ENCODE measurements at regions not wholly inside any gene's neighbourhood (a gene's known extent, or its start where the extent isn't known, plus 50 kb on each side); places are given as distances from the start of the nearest gene placed in this dataset.
"Not testable (repeated sequence)": the region's sequence is repeated elsewhere in the genome, so short reads cannot be mapped to it uniquely, and the experiment has no call there.

DNA sequence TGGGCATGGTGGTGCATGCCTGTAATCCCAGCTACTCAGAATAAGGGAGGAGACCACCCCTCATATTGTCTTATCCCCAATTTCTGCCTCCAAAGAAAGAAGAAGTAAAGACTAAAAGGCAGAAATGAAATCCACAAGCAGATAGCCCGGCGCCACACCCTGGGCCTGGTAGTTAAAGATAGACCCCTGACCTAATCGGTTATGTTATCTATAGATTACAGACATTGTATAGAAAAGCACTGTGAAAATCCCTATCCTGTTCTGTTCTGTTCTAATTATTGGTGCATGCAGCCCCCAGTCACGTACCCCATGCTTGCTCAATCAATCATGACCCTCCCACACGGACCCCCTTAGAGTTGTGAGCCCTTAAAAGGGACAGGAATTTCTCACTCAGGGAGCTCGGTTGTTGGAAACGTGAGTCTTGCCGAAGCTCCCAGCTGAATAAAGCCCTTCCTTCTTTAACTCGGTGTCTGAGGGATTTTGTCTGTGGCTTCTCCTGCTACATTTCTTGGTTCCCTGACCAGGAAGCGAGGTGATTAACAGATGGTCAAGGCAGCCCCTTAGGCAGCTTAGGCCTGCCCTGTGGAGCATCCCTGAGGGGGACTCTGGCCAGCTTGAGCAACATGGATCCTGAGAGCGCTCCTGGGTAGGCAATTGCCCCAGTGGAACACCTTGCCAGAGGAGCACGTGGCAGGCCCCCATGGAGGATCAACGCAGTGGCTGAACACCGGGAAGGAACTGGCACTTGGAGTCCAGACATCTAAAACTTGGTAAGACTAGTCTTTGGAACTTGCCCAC lies 188.7 kb upstream of the NDUFV2 start:
- not testable (repeated sequence) for DNase-seq

DNA sequence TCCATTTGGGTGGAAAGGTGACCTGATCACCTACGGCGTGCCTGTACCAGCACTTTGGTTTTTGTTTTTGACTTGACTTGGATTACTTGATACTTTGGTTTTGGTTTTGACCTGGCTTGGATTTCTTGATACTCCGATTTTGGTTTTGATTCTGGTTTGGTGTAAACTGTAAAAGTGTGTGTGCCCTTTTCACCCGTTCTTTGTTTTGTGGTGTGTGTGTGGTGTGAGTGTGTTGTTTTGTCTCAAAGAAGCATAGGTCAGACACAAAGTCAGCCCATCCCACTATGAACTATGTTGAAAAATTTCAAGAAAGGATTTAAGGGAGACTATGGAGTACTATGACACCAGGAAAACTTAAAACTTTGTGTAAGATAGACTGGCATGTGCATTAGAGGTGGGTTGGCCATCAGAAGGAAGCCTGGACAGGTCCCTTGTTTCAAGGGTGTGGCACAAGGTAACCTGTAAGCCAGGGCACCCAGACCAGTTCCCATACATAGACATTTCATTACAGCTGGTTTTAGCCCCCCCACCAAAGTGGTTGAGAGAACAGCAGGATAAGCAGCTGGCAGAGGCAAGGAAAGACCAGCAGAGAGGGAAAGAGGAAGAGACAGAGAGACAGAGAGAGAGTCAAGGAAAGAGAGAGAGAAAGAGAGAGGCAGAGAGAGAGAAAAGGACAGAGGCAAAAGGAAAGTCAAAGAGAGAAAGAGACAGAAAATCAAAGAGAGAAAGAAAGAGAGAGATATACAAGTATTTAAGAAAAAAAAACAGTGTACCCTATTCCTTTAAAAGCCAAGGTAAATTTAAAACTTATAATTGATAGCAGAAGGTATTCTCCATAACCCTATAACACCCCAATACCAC lies 187.9 kb upstream of the NDUFV2 start:
- not testable (repeated sequence) for DNase-seq

DNA sequence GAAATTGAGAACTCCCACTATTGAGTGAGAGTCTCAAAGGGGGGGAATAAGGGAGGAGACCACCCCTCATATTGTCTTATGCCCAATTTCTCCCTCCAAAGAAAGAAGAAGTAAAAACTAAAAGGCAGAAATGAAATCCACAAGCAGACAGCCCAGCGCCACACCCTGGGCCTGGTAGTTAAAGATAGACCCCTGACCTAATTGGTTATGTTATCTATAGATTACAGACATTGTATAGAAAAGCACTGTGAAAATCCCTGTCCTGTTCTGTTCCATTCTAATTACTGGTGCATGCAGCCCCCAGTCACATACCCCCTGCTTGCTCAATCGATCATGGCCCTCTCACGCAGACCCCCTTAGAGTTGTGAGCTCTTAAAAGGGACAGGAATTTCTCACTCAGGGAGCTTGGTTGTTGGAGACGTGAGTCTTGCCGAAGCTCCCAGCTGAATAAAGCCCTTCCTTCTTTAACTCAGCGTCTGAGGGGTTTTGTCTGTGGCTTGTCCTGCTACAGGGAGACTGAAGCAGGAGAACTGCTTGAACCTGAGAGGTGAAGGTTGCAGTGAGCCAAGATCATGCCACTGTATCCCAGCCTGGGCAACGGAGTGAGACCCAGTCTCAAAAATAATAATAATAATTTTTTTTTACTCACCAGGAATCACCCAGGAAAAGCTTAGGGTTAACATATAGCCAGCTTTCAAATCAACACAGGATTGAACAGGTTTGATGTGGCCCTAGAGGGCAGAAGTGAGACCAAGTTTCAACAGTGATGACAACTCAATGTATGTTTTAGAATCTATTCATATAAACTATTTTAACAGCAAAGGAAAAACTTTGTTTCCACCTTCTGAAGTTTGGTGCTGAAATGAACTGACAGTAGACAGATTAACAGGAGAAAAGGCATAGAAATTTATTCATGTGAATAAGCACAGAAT lies 181.4 kb upstream of the NDUFV2 start:
- not testable (repeated sequence) for DNase-seq

DNA sequence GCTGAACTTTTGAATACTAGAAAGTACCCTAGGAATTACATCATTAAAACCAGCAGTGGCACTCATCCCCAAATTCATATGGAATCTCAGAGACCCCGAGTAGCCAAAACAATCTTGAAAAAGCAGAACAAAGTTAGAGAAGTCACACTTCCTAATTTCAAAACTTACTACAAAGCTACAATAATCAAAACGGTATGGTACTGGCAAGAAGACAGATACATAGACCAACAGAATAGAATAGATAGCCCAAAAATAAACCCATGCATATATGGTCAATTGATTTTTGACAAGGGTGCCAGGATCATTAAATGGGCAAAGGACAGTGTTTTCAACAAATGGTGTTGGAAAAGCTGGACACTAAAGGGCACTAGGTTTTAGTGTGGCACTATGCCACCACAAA lies 176.0 kb upstream of the NDUFV2 start:
- no peak for DNase-seq

DNA sequence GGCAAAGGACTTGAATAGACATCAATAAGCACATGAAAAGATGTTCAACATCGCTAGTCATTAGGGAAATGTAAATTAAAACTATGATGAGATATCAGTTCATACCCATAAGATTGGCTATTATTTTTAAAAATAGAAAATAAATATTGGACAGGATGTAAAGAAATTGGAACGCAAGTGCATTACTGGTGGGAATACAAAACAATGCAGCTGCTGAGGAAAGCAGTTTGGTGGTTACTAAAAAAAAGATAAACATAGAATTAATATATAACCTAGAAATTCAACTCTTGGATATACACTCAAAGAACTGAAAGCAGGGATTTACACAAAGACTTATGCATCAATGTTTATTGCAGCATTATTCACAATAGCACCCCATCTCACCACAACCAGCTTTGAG lies 174.5 kb upstream of the NDUFV2 start:
- no peak for DNase-seq

DNA sequence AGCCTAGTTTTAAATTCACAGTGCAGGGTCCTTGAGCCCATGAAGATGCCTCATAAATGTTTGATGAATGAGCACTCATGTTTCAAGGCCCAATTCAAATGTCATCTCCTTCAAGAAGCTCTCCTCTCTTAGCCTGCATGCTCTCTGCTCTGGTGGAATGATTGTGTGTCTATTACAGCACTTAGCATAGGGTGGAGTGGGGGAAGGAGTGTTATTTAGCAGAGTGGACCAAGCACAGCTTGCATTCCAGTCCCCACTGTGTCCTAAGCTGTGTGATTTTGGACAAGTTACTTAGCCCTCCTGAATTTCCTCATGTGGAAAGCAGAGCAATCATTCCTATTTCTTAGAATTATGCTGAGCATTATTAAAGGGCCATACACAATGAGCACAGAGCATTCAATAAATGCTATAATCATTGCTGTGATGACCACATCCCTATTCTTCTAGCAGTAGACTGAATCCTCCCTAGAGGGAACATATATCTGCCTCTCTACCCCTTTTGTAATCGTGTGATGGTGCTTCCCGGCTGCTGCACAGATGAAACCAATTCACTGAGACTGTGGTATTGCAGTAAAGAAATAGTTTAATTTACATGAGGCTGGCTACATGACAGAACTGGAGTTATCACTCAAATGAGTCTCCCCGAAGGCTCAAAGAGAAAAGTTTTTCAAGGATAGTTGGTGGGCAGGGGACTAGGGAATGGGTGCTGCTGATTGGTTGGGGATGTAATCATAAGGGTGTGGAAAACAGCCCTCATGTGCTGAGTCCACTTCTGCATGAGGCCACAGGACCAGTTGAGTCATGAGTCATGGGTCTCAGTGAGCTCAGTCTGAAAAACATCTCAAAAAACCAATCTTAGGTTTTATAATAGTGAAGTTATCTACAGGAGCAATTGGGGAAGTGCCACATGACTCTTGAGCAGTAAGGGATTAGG lies 173.4 kb upstream of the NDUFV2 start:
- DNase-seq: no peak

DNA sequence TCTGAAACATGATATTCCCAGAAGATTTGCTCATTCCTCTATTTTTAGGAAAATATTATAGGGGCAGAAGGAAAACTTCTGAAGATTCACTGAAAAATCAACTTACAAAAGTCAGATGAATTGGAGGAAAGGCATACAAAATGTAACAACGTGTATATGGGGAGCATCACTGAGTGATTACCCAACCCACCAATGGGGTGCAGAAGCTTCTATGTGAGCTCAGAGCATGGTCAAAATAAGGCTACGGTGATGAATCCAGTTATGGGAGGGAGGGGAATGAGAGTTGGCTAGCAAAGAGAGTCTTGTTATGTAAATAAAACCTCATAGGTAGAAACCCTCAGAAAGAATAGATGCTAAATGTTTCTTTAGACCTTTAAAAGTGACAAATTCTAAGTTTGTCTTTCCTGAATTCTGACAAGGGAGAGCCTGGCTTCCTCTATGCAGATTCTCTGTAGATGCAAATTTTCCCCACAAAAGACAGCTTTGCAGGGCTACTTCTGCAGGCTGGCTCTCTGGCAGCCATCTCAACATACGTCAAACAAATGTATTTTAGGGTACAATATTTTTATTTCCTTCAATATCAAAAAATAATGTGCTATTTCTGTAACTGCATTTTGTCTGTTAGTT lies 171.4 kb upstream of the NDUFV2 start:
- no peak for DNase-seq

DNA sequence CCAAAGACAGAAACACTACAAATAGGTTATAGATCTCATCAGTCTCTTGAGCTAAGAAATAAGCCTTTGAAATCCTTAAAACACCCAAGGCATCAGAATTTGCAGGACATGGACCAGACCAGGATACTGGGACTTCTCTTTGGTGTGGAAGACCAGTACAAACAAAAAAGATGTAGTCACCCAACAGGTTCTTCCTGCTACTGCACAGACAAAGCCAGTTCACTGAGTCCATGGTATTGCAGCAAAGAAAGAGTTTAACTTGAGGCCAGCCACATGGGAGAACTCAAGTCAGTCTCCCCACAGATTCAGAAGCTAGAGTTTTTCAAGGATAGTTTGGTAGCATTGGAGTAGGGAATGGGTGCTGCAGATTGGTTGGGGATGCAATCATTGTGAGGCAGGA lies 169.6 kb upstream of the NDUFV2 start:
- no peak for DNase-seq

DNA sequence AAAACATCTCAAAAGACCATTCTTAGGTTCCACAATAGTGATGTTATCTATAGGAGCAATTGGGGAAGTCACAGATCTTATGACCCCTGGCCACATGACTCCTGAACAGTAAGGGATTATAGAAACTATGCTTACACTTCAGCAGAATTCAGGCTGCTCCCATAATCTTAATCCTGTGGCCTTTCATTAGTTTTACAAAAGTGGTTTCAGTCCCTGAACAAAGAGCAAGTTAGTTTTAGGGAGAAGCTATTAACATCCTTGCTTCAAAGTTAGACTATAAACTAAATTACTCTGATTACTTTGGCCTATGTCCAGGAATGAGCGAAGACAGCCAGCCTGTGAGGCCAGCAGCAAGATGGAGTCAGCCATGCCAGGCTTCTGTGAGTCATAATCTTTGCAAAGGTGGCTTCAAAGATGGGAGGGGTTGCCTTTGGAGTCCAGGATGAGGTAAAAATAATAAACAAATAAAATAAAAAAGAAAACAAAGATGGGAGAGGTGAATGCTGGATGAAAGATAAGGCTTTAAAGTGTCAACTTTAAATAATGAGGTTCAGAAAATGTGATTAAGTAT lies 168.7 kb upstream of the NDUFV2 start:
- DNase-seq: no peak

DNA sequence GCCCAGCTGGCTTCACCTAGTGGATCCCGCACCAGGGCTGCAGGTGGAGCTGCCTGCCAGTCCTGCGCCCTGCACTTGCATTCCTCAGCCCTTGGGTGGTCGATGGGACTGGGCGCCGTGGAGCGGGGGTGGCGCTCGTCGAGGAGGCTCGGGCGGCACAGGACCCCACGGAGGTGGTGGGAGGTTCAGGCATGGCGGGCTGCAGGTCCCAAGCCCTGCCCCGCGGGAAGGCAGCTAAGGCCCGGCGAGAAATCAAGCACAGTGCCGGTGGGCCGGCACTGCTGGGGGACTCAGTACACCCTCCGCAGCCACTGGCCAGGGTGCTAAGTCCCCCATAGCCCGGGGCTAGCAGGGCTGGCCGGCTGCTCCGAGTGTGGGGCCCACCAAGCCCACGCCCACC lies 167.2 kb upstream of the NDUFV2 start:
- not testable (repeated sequence) for DNase-seq

DNA sequence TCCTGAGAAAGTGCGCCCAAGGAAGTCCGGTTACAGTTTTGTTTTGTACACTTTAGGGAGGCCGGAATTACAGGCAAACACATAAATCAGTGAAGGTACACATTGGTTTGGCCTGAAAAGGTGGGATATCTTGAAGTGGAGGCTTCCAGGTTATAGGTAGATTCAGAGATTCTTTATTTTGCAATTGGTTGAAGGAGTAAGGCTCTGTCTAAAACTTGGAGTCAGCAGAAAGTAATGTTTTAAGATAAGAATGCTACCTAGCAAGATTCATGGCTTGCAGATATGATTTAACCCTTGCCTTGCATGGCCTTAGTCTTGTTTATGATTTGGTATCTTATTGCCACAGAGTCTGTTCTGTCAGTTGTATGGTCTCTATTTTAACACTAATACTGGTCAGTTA lies 165.9 kb upstream of the NDUFV2 start:
- no peak for DNase-seq

DNA sequence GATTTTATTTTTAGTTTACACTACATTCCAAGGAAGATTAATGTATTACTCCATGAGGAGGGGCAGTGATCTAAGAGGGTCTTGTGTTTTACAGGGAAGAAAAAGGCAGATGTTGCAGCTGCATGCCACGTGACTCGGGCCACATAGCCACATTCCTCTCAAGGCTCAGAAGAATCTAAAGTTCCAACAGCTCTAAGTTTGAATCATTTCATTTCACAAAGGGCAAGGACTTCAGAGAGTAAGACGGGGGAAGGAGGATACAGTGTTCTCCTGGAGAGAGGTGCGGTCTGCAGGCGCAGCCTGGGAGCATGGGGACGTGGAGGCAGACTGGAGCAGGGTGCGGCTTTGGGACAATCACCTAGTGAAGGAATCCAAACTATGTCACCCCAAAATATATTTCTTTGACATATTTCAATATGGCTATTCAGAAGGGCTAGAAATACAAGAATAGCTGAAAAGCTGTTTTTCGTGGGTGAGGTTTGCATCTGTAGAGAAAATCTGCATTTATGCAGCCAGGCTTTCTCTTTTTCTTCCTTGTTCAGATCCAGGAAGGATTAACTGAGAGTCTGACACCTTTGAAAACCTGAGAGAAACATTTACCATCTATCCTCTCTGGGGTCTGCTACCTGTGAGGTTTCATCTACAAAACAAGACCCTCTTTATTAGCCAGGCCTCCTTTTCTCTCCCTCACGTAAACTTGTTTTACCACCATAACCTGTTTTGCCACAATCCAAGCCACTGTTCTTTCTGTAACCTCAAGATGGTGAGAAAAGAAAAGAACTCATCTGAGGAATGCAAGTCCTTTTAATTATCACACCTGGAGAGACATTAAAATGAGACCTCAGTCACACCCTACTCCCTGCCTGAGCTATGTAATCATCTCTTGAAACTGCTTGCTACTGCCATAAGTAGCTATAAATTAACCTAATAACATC lies 165.1 kb upstream of the NDUFV2 start:
- DNase-seq: no peak

DNA sequence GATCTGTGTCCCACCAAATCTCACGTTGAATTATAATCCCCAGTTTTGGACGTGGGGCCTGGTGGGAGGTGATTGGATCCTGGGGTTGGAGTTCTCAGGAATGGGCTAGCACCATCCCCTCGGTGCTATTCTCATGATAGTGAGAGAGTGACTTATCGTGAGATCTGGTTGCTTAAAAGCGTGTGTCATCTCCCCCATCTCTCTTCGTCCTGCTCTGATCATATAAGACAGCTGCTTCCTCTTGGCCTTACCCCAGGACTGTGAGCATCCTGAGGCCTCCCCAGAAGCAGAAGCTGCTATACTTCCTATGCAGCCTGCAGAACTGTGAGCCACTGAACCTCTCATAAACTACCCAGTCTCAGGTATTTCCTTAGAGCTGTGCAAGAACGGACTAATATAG lies 163.7 kb upstream of the NDUFV2 start:
- no peak for DNase-seq

DNA sequence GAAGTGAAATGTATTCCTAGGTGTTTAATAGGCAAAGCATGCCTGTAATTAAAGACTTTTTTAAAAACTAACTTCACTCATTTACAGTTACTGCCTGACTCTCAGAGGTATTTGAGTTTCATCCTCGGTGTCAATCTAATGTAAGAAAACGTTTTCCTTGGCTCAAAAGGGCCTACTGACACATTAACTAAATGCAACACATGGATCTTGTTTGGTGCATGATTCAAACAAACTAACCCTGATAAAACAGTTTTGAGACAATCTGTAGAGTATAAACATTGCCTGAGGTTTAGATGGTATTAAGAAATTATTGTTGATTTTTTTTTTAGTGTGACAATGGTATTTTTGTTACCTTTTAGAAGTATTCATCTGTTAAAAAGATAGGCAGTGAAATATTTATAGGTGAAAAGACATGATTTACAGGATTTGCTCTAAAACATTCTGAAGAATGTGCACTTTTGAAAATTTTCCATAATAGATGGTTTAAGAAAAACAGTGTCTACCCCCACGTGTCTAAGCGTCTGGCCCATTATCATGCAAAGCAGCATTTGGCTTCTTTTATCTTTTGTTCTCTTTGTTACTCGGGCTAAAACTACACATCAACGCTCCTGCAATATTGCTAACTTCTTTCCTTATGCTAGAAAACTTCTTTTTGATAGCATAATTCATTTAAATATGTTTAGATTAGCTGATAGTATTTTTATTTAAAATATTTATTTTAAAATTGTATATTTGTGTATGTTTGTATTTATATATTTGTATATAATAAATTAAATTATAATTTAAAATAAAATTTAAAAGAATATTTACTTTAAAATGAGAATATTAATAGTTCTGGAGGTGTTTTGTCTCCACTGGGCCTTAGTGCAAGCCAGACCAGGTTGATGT lies 160.2 kb upstream of the NDUFV2 start:
- no peak for DNase-seq

DNA sequence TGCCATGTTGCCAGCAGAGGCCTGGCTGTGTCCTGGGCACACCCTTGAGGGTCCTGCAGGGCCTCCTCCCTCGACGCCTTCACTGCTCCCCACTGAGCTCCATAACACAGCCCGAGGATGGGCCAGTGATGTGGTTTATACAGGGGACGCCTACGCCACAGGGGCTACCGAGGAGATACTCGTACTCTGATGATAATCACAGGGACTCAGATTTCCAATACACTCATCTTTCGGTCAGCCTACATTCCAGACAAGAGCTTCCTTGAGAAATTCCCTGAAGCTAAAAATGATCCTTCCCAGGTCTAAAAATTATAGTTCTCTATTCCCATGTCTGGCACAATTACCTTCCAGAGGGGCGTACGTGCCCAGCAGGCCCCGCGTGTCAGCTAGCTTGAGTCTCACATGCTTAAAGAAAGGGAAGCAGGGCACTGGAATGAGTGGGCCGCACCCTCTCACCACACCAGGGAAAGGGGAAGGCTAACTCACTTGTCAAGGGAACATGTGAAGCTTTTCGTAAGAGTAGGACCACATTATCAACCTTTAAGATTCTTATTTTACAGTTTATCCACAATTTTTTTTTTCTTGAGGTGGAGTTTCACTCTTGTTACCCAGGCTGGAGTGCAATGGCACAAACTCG lies 159.5 kb upstream of the NDUFV2 start:
- DNase-seq: no peak

DNA sequence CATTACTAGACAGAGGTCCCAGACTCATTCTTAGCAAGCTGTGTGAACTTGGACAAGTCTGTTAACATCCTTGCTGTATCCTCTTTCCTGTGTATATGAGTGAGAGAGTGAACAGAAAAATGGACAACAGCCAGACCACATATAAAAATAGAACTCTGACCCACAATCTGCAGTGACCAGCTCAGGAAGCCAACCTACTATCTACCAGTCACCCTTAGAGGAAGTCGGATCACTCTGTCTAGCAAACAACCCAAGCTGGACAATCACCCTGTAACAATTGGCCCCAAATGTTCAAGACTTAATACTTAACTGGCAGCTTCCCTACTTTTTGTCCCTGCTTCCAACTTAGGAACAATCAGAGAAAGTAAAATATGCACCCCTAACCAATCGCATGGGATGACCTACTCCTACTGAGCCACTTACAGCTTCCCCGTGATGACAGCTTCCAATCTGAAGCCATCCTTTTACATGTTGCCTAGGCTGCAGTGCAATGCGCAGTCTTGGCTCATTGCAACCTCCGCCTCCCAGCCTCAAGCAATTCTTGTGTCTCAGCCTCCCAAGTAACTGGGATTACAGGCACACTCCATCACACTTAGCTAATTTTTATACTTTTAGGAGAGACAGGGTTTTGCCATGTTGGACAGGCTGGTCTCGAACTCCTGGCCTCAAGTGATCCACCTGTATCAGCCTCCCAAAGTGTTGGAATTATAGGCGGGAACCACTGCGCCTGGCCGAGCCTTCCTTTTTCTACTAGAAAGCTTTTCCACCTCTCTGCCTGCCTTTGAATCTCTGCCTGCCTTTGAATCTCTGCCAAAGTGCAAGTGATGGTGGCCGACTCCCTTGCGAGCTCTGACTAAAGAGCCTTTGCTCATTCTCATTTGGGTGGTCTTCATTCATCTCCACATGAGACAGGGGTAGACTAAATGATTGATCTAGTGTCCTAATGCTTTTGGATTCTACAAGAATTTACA lies 158.3 kb upstream of the NDUFV2 start:
- DNase-seq: no peak

DNA sequence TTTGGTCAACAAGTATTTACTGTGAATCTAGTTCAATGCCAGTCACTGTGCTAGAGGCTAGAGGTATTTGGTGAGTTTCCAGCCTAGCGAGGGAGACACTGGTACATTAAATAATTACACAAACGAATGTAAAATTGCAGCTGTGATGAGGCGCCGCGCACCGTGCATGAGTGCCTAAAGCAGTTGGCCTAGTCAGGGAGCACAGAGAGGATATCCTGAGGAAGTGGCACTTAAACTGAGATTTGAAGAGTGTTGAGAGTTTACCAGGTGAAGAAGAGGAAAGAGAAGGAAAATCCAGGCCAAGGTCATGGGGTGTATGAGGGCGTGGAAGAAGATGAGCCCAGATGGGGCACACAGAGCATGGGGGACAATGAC lies 157.6 kb upstream of the NDUFV2 start:
- DNase-seq: no peak
